H9 (cell line): ENCODE measurements at regions not wholly inside any gene's neighbourhood (a gene's known extent, or its start where the extent isn't known, plus 50 kb on each side); places are given as distances from the start of the nearest gene placed in this dataset.

ENCODE experiments used
- DNase-seq: peaks from one replicate; pipeline ENCODE4 v3.0.0-alpha.2; 2017
- H2AFZ ChIP-seq: one replicate; pipeline ENCODE4 v1.6.1; 2013; ENCODE audit warnings: mild to moderate bottlenecking, low read length, control low read depth, moderate library complexity
- H2AK5ac ChIP-seq: 2 replicates; pipeline ENCODE4 v1.6.1; 2013; ENCODE audit warnings: low read length, control low read depth, mixed read lengths; ENCODE audit not compliant: insufficient read length
- H2BK120ac ChIP-seq: one replicate; pipeline ENCODE4 v1.6.1; 2013; ENCODE audit warnings: low read depth, mild to moderate bottlenecking, low read length, control low read depth, inconsistent platforms; ENCODE audit not compliant: poor library complexity, severe bottlenecking
- H2BK12ac ChIP-seq: 2 replicates; pipeline ENCODE4 v1.6.1; 2013; ENCODE audit warnings: low read length, control low read depth, mixed read lengths, low read depth; ENCODE audit not compliant: insufficient read length
- H2BK15ac ChIP-seq: 2 replicates; pipeline ENCODE4 v1.6.1; 2013; ENCODE audit warnings: low read depth, low read length, control low read depth
- H2BK20ac ChIP-seq: one replicate; pipeline ENCODE4 v1.6.1; 2013; ENCODE audit warnings: low read depth, mild to moderate bottlenecking, low read length, control low read depth, inconsistent platforms; ENCODE audit not compliant: poor library complexity, severe bottlenecking
- H2BK5ac ChIP-seq: 2 replicates; pipeline ENCODE4 v1.6.1; 2013; ENCODE audit warnings: low read length, control low read depth, mixed read lengths; ENCODE audit not compliant: insufficient read length
- H3K14ac ChIP-seq: 2 replicates; pipeline ENCODE4 v1.6.1; 2013; ENCODE audit warnings: low read length, control low read depth; ENCODE audit not compliant: insufficient read depth
- H3K18ac ChIP-seq: 2 replicates; pipeline ENCODE4 v1.6.1; 2013; ENCODE audit warnings: low read depth, mild to moderate bottlenecking, mixed read lengths, low read length, control low read depth; ENCODE audit not compliant: insufficient read length
- H3K23ac ChIP-seq: 2 replicates; pipeline ENCODE4 v1.6.1; 2013; ENCODE audit warnings: low read length, control low read depth, mixed read lengths, low read depth; ENCODE audit not compliant: insufficient read length
- H3K23me2 ChIP-seq: 2 replicates; pipeline ENCODE4 v1.6.1; 2013; ENCODE audit warnings: low read depth, mild to moderate bottlenecking, mixed read lengths, low read length, control low read depth; ENCODE audit not compliant: insufficient read length, poor library complexity, severe bottlenecking
- H3K27ac ChIP-seq: 2 replicates; pipeline ENCODE4 v1.5.1; 2013; ENCODE audit warnings: low read length, control low read depth, mixed read lengths, low read depth; ENCODE audit not compliant: insufficient read length
- H3K27me3 ChIP-seq: 2 replicates; pipeline ENCODE4 v1.6.1; 2013; ENCODE audit warnings: low read length, control low read depth, inconsistent platforms; ENCODE audit not compliant: insufficient read depth
- H3K4ac ChIP-seq: 2 replicates; pipeline ENCODE4 v1.6.1; 2013; ENCODE audit warnings: low read depth, mild to moderate bottlenecking, control low read depth, inconsistent platforms, low read length, moderate library complexity
- H3K4me1 ChIP-seq: 2 replicates; pipeline ENCODE4 v1.6.1; 2013; ENCODE audit warnings: low read length, control low read depth, inconsistent platforms; ENCODE audit not compliant: insufficient read depth
- H3K4me2 ChIP-seq: 2 replicates; pipeline ENCODE4 v1.6.1; 2013; ENCODE audit warnings: low read length, control low read depth, mixed read lengths; ENCODE audit not compliant: insufficient read length, insufficient read depth
- H3K56ac ChIP-seq: 2 replicates; pipeline ENCODE4 v1.6.1; 2013; ENCODE audit warnings: low read depth, mild to moderate bottlenecking, mixed read lengths, low read length, control low read depth; ENCODE audit not compliant: insufficient read length
- H3K79me1 ChIP-seq: 2 replicates; pipeline ENCODE4 v1.6.1; 2013; ENCODE audit warnings: low read depth, mild to moderate bottlenecking, moderate library complexity, low read length, control low read depth, inconsistent platforms; ENCODE audit not compliant: insufficient read depth, poor library complexity, severe bottlenecking
- H3K79me2 ChIP-seq: 2 replicates; pipeline ENCODE4 v1.6.1; 2013; ENCODE audit warnings: low read length, control low read depth, inconsistent platforms; ENCODE audit not compliant: insufficient read depth
- H3K9ac ChIP-seq: 2 replicates; pipeline ENCODE4 v1.6.1; 2013; ENCODE audit warnings: low read length, control low read depth, mixed read lengths; ENCODE audit not compliant: insufficient read length; ENCODE audit errors: extremely low read depth
- H3K9me3 ChIP-seq: one replicate; pipeline ENCODE4 v1.6.1; 2013; ENCODE audit warnings: low read depth, low read length, inconsistent platforms; ENCODE audit not compliant: control insufficient read depth
- H3T11ph ChIP-seq: one replicate; pipeline ENCODE4 v1.6.1; 2013; ENCODE audit warnings: mild to moderate bottlenecking, low read length, control low read depth, inconsistent platforms
- H4K20me1 ChIP-seq: one replicate; pipeline ENCODE4 v1.6.1; 2013; ENCODE audit not compliant: control insufficient read depth, insufficient read length, insufficient read depth
- H4K5ac ChIP-seq: 2 replicates; pipeline ENCODE4 v1.6.1; 2013; ENCODE audit warnings: low read depth, mild to moderate bottlenecking, mixed read lengths, low read length, control low read depth; ENCODE audit not compliant: insufficient read length
- H4K8ac ChIP-seq: replicated peaks from 2 replicates; pipeline ENCODE4 v1.6.1; 2013; ENCODE audit warnings: low read length, control low read depth, mixed read lengths, low read depth; ENCODE audit not compliant: insufficient read length
- H4K91ac ChIP-seq: 2 replicates; pipeline ENCODE4 v1.6.1; 2013; ENCODE audit warnings: low read depth, mild to moderate bottlenecking, moderate library complexity, mixed read lengths, low read length, control low read depth; ENCODE audit not compliant: insufficient read length
- H3K27ac Mint-ChIP-seq, 3 experiments: 2 replicates in 2 of 3; 3 replicates in 1 of 3; pipeline ENCODE4 v1.8.0; 2020 to 2021; ENCODE audit warnings: mixed read lengths in 3 of 3, mild to moderate bottlenecking in 1 of 3, moderate library complexity in 1 of 3
- H3K27me3 Mint-ChIP-seq: 2 replicates; pipeline ENCODE4 v1.8.0; 2021; ENCODE audit warnings: low read depth, mild to moderate bottlenecking, moderate library complexity, mixed read lengths
- H3K36me3 Mint-ChIP-seq, 3 experiments: 2 replicates in 2 of 3; 3 replicates in 1 of 3; pipeline ENCODE4 v1.8.0; 2020 to 2021; ENCODE audit warnings: low read depth in 3 of 3, mixed read lengths in 3 of 3; ENCODE audit not compliant: insufficient read depth in 1 of 3
- H3K4me1 Mint-ChIP-seq, 2 experiments: 2 replicates each; pipeline ENCODE4 v1.8.0; 2020; ENCODE audit warnings: mixed read lengths in 2 of 2
- H3K4me3 Mint-ChIP-seq, 2 experiments: 2 replicates in 1 of 2; 3 replicates in 1 of 2; pipeline ENCODE4 v1.8.0; 2020 to 2021; ENCODE audit warnings: mild to moderate bottlenecking in 2 of 2, mixed read lengths in 2 of 2, moderate library complexity in 1 of 2
- H3K9me3 Mint-ChIP-seq, 2 experiments: 2 replicates in 1 of 2; 3 replicates in 1 of 2; pipeline ENCODE4 v1.8.0; 2020; ENCODE audit warnings: mild to moderate bottlenecking in 2 of 2, mixed read lengths in 2 of 2, moderate library complexity in 1 of 2
- CTCF ChIP-seq: fragments of 200-600 bp; sonication (generic); conservative IDR thresholded peaks from 3 replicates; pipeline ENCODE4 v1.8.0; 2021; ENCODE audit warnings: antibody characterized with exemption, mild to moderate bottlenecking
- WGBS: extraction: QIAGEN DNeasy Blood & Tissue Kit; methylation state at CpG from one replicate; pipeline ENCODE4 v1.1.7; 2013; ENCODE audit warnings: missing lambda C conversion rate, low lambda C conversion rate, mixed read lengths; ENCODE audit not compliant: insufficient read length; ENCODE audit errors: extremely low coverage; 5-methylcytosine and 5-hydroxymethylcytosine counted together

DNA sequence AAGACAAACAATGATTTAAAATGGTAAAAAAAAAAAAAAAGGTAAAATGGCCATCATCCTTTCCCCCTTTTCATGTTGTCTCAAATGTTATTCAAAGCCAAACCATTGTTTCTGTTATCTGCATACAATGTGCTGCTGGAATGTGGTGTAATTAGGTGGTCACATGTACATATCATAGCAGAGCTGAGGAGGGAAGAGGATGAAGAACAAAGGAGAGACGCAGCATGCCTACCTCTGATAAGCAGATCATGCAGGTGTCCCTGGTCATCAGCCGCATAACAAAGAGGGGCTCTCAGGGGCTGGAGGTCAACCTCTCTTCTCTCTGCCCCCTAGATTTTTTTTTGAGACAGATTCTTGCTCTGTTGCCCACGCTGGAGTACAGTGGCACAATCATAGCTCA is 141.0 kb downstream of the CARTPT start:
- no CpG with 5 or more reads among the region's 3 CpGs for WGBS
- no peak overlapping the region for H4K5ac ChIP-seq
- H3K9me3 Mint-ChIP-seq, result peaks cover 15 to 17% of the 10 kb centered on the region in 2 experiments
- H3K27ac ChIP-seq, result no peak overlapping the region
- H3K4ac ChIP-seq, result no peak overlapping the region
- H2BK15ac ChIP-seq, result no peak overlapping the region
- no peak overlapping the region for H3K4me2 ChIP-seq
- no peak overlapping the region for H2BK12ac ChIP-seq
- H3K23ac ChIP-seq, result no peak overlapping the region
- no peaks in the 10 kb centered on the region for H3K27me3 Mint-ChIP-seq
- H3K4me1 Mint-ChIP-seq, result peaks cover 14 to 21% of the 10 kb centered on the region in 2 experiments
- no peak overlapping the region for H4K91ac ChIP-seq
- H3K9ac ChIP-seq, result no peak overlapping the region
- no peaks in the 10 kb centered on the region for H3K23me2 ChIP-seq
- no peak overlapping the region for H2AFZ ChIP-seq
- H3K56ac ChIP-seq, result no peak overlapping the region
- peak; percentile 47 for DNase-seq
- no peak overlapping the region for H4K8ac ChIP-seq
- H3K18ac ChIP-seq, result no peak overlapping the region
- peaks cover 3% of the 10 kb centered on the region; the same call in 1 of the 2 replicates for H3K4me1 ChIP-seq
- no peak overlapping the region for H2BK5ac ChIP-seq
- no peak overlapping the region for H2BK120ac ChIP-seq
- no peaks in the 10 kb centered on the region for H4K20me1 ChIP-seq
- H3K36me3 Mint-ChIP-seq, result peaks cover 0 to 6% (median 3%) of the 10 kb centered on the region in 3 experiments; a peak in 3 of 7 replicates
- no peaks in the 10 kb centered on the region for H3K27me3 ChIP-seq
- H3T11ph ChIP-seq, result no peak overlapping the region
- H3K79me1 ChIP-seq, result no peaks in the 10 kb centered on the region
- H3K79me2 ChIP-seq, result no peaks in the 10 kb centered on the region; the same call in 1 of the 2 replicates
- no peak overlapping the region for H3K4me3 Mint-ChIP-seq
- no peaks in the 10 kb centered on the region for H3K9me3 ChIP-seq
- no peak overlapping the region for H2AK5ac ChIP-seq
- no peak for TF ChIP-seq CTCF
- peak overlapping the region in 1 of 3 experiments; percentile 25; a peak in 1 of 7 replicates for H3K27ac Mint-ChIP-seq
- no peak overlapping the region for H3K14ac ChIP-seq
- H2BK20ac ChIP-seq, result no peak overlapping the region
